ENCODE measurements at regions not wholly inside any gene's neighbourhood (a gene's known extent, or its start where the extent isn't known, plus 50 kb on each side); places are given as distances from the start of the nearest gene placed in this dataset.

DNA sequence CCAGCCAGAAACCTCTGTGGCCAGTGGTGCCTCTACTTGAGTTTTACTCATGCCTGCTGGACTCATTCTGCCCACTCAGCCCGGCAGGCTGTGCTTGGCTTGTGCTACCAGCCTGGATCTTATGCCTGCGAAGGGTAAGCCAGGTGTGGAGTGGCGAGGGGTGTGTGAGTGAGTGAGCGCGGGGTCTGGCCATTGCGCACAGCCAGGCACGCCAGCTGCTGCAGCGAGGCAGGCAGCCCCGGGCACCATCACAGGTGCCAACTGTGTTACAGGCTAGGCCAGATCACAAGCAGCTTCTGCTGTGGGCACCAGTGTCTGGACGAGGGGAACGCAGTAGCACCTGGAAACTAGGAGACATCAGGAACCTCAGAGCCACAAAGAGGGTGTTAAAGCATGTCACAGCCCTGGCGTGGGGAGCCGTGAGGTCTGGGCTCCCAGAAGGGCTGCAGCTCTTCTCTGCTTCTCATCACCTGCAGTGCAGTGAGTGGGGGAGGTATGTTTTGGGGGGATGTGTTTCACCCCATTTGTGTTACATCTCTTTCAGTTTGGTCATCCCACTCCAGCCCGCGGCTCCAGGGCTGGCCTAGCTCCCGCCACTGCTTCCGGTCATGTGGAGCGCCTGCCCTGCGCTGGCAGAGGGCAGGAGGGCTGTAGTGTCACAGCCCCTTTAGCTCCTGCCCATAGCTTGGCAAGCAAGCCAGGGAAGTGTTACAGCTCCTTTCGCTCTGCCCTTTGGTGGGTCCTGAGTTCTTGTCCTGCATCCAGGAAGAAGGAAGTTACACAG is 379.7 kb upstream of the IMPG1 start:
- Histone ChIP-seq H3K27ac (ENCODE audit: control insufficient read depth, insufficient read depth, low read length) (no peak overlapping the region), H3K4me3 (ENCODE audit: control insufficient read depth in 2 of 3, extremely low read depth in 1 of 3, insufficient read depth in 2 of 3, low read depth in 1 of 3, low read length in 3 of 3) (no peak overlapping the region), H3K36me3 (ENCODE audit: control insufficient read depth in 2 of 2, extremely low read depth in 1 of 2, insufficient read depth in 2 of 2, low read length in 2 of 2) (no peaks in the 10 kb centered on the region), H3K9ac (ENCODE audit: control insufficient read depth, extremely low read depth, insufficient read depth, low read length) (no peak overlapping the region), H2AFZ (ENCODE audit: control insufficient read depth, low read length) (no peak overlapping the region), H3K4me1 (ENCODE audit: control insufficient read depth, extremely low read depth, insufficient read depth, low read length) (no peaks in the 10 kb centered on the region), H3K4me2 (ENCODE audit: control insufficient read depth, extremely low read depth, insufficient read depth, low read depth, low read length) (no peak overlapping the region), H3K9me1 (ENCODE audit: control insufficient read depth, extremely low read depth, insufficient read depth, low read length) (no peaks in the 10 kb centered on the region), H3K79me2 (ENCODE audit: control insufficient read depth, insufficient read depth, low read length) (no peaks in the 10 kb centered on the region), H3K27me3 (ENCODE audit: control insufficient read depth, extremely low read depth, insufficient read depth, low read length) (no peaks in the 10 kb centered on the region), H3K9me3 (ENCODE audit: control insufficient read depth, low read depth, low read length) (no peaks in the 10 kb centered on the region), H4K20me1 (ENCODE audit: control insufficient read depth, extremely low read depth, insufficient read depth, low read length) (no peaks in the 10 kb centered on the region)
- no peak for FAIRE-seq
- no peak for DNase-seq (ENCODE audit: low read depth, low spot score)
- dilution Hi-C loops (cut with MboI; ENCODE audit: extremely low pct_ligation_motif_present, low sequenced_read_pairs): no loop called here
- TF ChIP-seq EZH2 (IDR thresholded peaks at IDR 0.05; ENCODE audit: low read length): no peak
- TF ChIP-seq, protein P1, sequence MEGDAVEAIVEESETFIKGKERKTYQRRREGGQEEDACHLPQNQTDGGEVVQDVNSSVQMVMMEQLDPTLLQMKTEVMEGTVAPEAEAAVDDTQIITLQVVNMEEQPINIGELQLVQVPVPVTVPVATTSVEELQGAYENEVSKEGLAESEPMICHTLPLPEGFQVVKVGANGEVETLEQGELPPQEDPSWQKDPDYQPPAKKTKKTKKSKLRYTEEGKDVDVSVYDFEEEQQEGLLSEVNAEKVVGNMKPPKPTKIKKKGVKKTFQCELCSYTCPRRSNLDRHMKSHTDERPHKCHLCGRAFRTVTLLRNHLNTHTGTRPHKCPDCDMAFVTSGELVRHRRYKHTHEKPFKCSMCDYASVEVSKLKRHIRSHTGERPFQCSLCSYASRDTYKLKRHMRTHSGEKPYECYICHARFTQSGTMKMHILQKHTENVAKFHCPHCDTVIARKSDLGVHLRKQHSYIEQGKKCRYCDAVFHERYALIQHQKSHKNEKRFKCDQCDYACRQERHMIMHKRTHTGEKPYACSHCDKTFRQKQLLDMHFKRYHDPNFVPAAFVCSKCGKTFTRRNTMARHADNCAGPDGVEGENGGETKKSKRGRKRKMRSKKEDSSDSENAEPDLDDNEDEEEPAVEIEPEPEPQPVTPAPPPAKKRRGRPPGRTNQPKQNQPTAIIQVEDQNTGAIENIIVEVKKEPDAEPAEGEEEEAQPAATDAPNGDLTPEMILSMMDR (optimal IDR thresholded peaks at IDR 0.05 in 1 of 3, IDR thresholded peaks at IDR 0.05 in 1 of 3, conservative IDR thresholded peaks at IDR 0.05 in 1 of 3; ENCODE audit: extremely low read depth in 1 of 3, insufficient read depth in 2 of 3, low read length in 3 of 3): no peak

DNA sequence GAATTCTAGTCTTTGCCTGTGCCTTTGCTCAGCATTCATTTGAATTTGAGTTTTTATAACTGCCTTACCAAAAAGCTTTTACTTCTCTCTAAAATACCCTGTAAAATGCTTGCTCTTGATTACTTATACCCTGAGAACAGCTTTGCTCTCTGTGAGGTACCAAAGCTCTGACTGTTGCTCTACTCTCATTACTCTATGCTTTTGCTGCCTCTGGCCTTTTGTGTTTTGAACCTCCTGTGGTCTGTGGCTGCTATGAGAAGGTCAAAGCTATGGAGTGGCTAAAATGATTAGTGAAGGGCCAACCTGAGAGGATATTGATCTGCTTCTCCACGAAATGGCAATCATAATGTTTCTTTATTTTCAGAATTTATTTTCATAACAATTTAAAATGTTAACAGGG is 375.6 kb upstream of the IMPG1 start:
- H3K4me3 ChIP-seq (ENCODE audit: control insufficient read depth in 2 of 3, extremely low read depth in 1 of 3, insufficient read depth in 2 of 3, low read depth in 1 of 3, low read length in 3 of 3): no peak overlapping the region
- DNase-seq (ENCODE audit: low read depth, low spot score): no peak
- H3K79me2 ChIP-seq (ENCODE audit: control insufficient read depth, insufficient read depth, low read length): no peaks in the 10 kb centered on the region
- no peak for TF ChIP-seq EZH2 (IDR thresholded peaks at IDR 0.05; ENCODE audit: low read length)
- TF ChIP-seq, protein P1 (optimal IDR thresholded peaks at IDR 0.05 in 1 of 3, IDR thresholded peaks at IDR 0.05 in 1 of 3, conservative IDR thresholded peaks at IDR 0.05 in 1 of 3; ENCODE audit: extremely low read depth in 1 of 3, insufficient read depth in 2 of 3, low read length in 3 of 3): no peak
- no peak for FAIRE-seq
- H3K9ac ChIP-seq (ENCODE audit: control insufficient read depth, extremely low read depth, insufficient read depth, low read length): no peak overlapping the region
- H4K20me1 ChIP-seq (ENCODE audit: control insufficient read depth, extremely low read depth, insufficient read depth, low read length): no peaks in the 10 kb centered on the region
- no peak overlapping the region for H3K4me2 ChIP-seq (ENCODE audit: control insufficient read depth, extremely low read depth, insufficient read depth, low read depth, low read length)
- H3K36me3 ChIP-seq (ENCODE audit: control insufficient read depth in 2 of 2, extremely low read depth in 1 of 2, insufficient read depth in 2 of 2, low read length in 2 of 2): no peaks in the 10 kb centered on the region
- H3K27ac ChIP-seq (ENCODE audit: control insufficient read depth, insufficient read depth, low read length): no peak overlapping the region
- dilution Hi-C loops (cut with MboI; ENCODE audit: extremely low pct_ligation_motif_present, low sequenced_read_pairs): no loop called here
- H3K27me3 ChIP-seq (ENCODE audit: control insufficient read depth, extremely low read depth, insufficient read depth, low read length): no peaks in the 10 kb centered on the region
- no peak overlapping the region for H2AFZ ChIP-seq (ENCODE audit: control insufficient read depth, low read length)
- no peaks in the 10 kb centered on the region for H3K9me3 ChIP-seq (ENCODE audit: control insufficient read depth, low read depth, low read length)
- no peaks in the 10 kb centered on the region for H3K4me1 ChIP-seq (ENCODE audit: control insufficient read depth, extremely low read depth, insufficient read depth, low read length)
- no peaks in the 10 kb centered on the region for H3K9me1 ChIP-seq (ENCODE audit: control insufficient read depth, extremely low read depth, insufficient read depth, low read length)

Data from keratinocyte (primary cell).